Smooth muscle cell (in vitro differentiated cells): ENCODE measurements at regions not wholly inside any gene's neighbourhood (a gene's known extent, or its start where the extent isn't known, plus 50 kb on each side); places are given as distances from the start of the nearest gene placed in this dataset.

ENCODE experiments used
- DNase-seq: peaks from one replicate; lab custom pipeline; 2025; ENCODE audit not compliant: unreplicated experiment; lab: John Stamatoyannopoulos, UW
- H2AFZ ChIP-seq: fragments of 200-600 bp; sonication (generic); 2 replicates; pipeline ENCODE4 v1.6.0; 2016; ENCODE audit warnings: antibody characterized with exemption, low read depth, mild to moderate bottlenecking
- H3F3A ChIP-seq: fragments of 200-600 bp; sonication (generic); 2 replicates; pipeline ENCODE4 v1.6.0; 2017; ENCODE audit warnings: antibody characterized with exemption, low read depth
- H3K27ac ChIP-seq: fragments of 200-600 bp; sonication (generic); 2 replicates; pipeline ENCODE4 v1.5.1; 2016; ENCODE audit warnings: low read depth, mild to moderate bottlenecking
- H3K27me3 ChIP-seq: fragments of 200-600 bp; sonication (generic); 2 replicates; pipeline ENCODE4 v1.6.1; 2016; ENCODE audit warnings: low read depth, mild to moderate bottlenecking
- H3K36me3 ChIP-seq: fragments of 200-600 bp; sonication (generic); 2 replicates; pipeline ENCODE4 v1.5.1; 2016; ENCODE audit warnings: low read depth
- H3K4me1 ChIP-seq: fragments of 200-600 bp; sonication (generic); 2 replicates; pipeline ENCODE4 v1.5.1; 2016; ENCODE audit warnings: low read depth
- H3K4me2 ChIP-seq: fragments of 200-600 bp; sonication (generic); 2 replicates; pipeline ENCODE4 v1.6.0; 2016; ENCODE audit warnings: mild to moderate bottlenecking
- H3K4me3 ChIP-seq: fragments of 200-600 bp; sonication (generic); 2 replicates; pipeline ENCODE4 v1.5.1; 2016; ENCODE audit warnings: mild to moderate bottlenecking
- H3K79me2 ChIP-seq: fragments of 200-600 bp; sonication (generic); 2 replicates; pipeline ENCODE4 v1.6.0; 2016; ENCODE audit warnings: low read depth, mild to moderate bottlenecking
- H3K9ac ChIP-seq: fragments of 200-600 bp; sonication (generic); 2 replicates; pipeline ENCODE4 v1.6.0; 2016; ENCODE audit warnings: low read depth
- H3K9me3 ChIP-seq: fragments of 200-600 bp; sonication (generic); replicated peaks from 2 replicates; pipeline ENCODE4 v1.5.1; 2016; ENCODE audit warnings: low read depth
- H4K20me1 ChIP-seq: fragments of 200-600 bp; sonication (generic); 2 replicates; pipeline ENCODE4 v1.6.0; 2016; ENCODE audit warnings: low read depth
- WGBS: methylation state at CpG from one replicate; pipeline ENCODE4 v1.1.7; 2016; ENCODE audit warnings: low lambda C conversion rate; 5-methylcytosine and 5-hydroxymethylcytosine counted together
- TF ChIP-seq, protein P1 (sequence below): fragments of 200-600 bp; sonication (generic); IDR thresholded peaks from 2 replicates; pipeline ENCODE4 v1.5.1; 2017; ENCODE audit warnings: borderline replicate concordance, mild to moderate bottlenecking, antibody characterized with exemption; ENCODE audit not compliant: insufficient read depth, poor library complexity, severe bottlenecking

GRCh38 chr17:5747276-5747675 is 163.0 kb upstream of the NLRP1 start:
- 90% methylated on average over 3 of the region's 3 CpGs for WGBS
- no peaks in the 10 kb centered on the region for H3K4me1 ChIP-seq
- H3K9ac ChIP-seq, result no peak overlapping the region
- no peak overlapping the region for H3K4me3 ChIP-seq
- H4K20me1 ChIP-seq, result no peaks in the 10 kb centered on the region
- H3K36me3 ChIP-seq, result no peaks in the 10 kb centered on the region
- no peak for DNase-seq
- H2AFZ ChIP-seq, result no peak overlapping the region
- H3K27me3 ChIP-seq, result peaks cover under 1% of the 10 kb centered on the region
- H3F3A ChIP-seq, result no peaks in the 10 kb centered on the region
- no peak overlapping the region for H3K4me2 ChIP-seq
- no peaks in the 10 kb centered on the region for H3K79me2 ChIP-seq
- H3K27ac ChIP-seq, result no peak overlapping the region
- TF ChIP-seq, protein P1, sequence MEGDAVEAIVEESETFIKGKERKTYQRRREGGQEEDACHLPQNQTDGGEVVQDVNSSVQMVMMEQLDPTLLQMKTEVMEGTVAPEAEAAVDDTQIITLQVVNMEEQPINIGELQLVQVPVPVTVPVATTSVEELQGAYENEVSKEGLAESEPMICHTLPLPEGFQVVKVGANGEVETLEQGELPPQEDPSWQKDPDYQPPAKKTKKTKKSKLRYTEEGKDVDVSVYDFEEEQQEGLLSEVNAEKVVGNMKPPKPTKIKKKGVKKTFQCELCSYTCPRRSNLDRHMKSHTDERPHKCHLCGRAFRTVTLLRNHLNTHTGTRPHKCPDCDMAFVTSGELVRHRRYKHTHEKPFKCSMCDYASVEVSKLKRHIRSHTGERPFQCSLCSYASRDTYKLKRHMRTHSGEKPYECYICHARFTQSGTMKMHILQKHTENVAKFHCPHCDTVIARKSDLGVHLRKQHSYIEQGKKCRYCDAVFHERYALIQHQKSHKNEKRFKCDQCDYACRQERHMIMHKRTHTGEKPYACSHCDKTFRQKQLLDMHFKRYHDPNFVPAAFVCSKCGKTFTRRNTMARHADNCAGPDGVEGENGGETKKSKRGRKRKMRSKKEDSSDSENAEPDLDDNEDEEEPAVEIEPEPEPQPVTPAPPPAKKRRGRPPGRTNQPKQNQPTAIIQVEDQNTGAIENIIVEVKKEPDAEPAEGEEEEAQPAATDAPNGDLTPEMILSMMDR, result no peak
- H3K9me3 ChIP-seq, result no peaks in the 10 kb centered on the region

DNA sequence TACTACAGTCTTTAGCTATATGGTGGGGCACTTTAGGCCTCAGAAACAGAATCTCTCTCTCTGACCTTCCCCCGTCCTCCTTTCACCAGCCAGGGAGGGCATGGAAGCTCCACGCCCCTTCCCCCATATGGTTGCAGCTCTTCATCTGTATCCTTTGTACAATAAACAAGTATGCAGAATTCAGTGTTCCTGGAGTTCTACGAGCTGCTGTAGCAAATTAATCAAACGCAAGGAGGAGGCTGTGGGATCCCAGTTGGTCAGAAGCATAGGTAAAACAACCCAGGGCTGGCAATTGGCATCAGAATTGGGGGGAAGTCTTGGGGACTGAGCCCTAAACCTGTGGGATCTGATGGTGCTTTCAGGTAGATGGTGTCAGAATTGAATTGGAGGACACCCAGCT is 163.7 kb upstream of the NLRP1 start:
- Histone ChIP-seq H3K4me3 (no peak overlapping the region), H2AFZ (no peak overlapping the region), H3K4me1 (no peaks in the 10 kb centered on the region), H3K9me3 (no peaks in the 10 kb centered on the region), H3K27ac (no peak overlapping the region), H3F3A (no peaks in the 10 kb centered on the region), H3K79me2 (no peaks in the 10 kb centered on the region), H3K36me3 (no peaks in the 10 kb centered on the region), H4K20me1 (no peaks in the 10 kb centered on the region), H3K4me2 (no peak overlapping the region), H3K9ac (no peak overlapping the region), H3K27me3 (peaks cover 3% of the 10 kb centered on the region)
- WGBS, result 84% methylated on average over 4 of the region's 4 CpGs
- no peak for DNase-seq
- TF ChIP-seq, protein P1, result no peak

DNA sequence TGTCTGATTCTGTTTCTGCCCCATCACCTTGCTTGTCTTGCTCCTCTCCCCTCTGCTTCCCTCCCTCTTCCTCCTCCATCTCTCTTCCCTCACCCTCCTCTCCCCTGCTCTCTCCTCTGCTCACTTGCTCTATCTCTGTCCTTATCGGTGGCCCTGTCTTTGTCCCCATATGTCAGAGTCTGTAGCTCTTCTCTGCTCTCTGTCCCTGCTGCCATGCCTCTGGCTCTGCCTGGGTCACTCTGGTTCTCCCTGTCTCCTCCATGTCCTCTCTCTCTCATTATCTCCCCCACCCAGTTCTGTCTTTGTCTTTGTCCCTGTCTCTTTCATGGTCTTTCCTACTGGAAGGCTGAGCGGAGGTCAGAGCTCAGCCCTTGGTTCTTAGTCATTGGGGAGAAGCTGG is 169.1 kb upstream of the NLRP1 start:
- no peaks in the 10 kb centered on the region for H3K4me1 ChIP-seq
- no peaks in the 10 kb centered on the region for H3F3A ChIP-seq
- no peaks in the 10 kb centered on the region for H3K9me3 ChIP-seq
- no peaks in the 10 kb centered on the region for H3K36me3 ChIP-seq
- H3K4me2 ChIP-seq, result no peak overlapping the region
- 89% methylated on average over 2 of the region's 2 CpGs for WGBS
- no peak overlapping the region for H2AFZ ChIP-seq
- TF ChIP-seq, protein P1, result no peak
- no peak overlapping the region for H3K4me3 ChIP-seq
- no peak overlapping the region for H3K9ac ChIP-seq
- peaks cover 7% of the 10 kb centered on the region for H3K27me3 ChIP-seq
- no peaks in the 10 kb centered on the region for H3K79me2 ChIP-seq
- no peak for DNase-seq
- H4K20me1 ChIP-seq, result no peaks in the 10 kb centered on the region
- H3K27ac ChIP-seq, result no peak overlapping the region

DNA sequence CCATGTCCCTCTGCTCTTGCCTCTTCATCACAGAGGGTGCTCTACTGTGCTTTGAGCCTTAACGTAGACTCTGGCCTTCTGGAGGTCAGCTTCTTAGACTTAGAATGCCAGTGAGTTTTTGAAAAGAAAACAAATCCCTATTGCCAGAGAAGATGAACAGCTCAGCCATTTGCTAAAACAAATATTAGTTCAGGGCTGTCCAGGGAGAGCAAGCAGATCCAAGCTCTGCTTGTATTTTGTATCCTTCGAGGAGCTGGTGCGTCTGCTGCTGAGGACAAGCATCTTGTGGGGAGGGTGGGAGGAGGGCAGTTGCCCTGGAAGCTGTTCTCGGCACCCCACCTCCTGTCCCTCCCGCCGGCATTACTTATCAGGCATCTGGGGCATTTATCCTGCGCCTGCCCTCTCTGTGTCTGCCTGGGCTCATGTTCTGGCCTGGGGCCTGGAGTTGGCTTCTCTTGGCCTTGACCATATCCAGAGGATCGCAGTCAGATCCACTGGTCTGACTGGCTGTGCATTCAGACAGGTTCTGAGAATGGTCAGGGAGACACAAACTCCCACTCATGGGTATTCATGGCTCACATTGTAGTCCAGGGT is 173.1 kb upstream of the NLRP1 start:
- Histone ChIP-seq H3K9ac (no peak overlapping the region), H3K27ac (no peak overlapping the region), H4K20me1 (no peaks in the 10 kb centered on the region), H3F3A (no peaks in the 10 kb centered on the region), H2AFZ (no peak overlapping the region), H3K27me3 (peaks cover 6% of the 10 kb centered on the region), H3K4me1 (no peaks in the 10 kb centered on the region), H3K9me3 (no peaks in the 10 kb centered on the region), H3K4me2 (no peak overlapping the region), H3K4me3 (no peak overlapping the region), H3K36me3 (no peaks in the 10 kb centered on the region), H3K79me2 (no peaks in the 10 kb centered on the region)
- TF ChIP-seq, protein P1, result no peak
- DNase-seq, result no peak
- WGBS, result 84% methylated on average over 8 of the region's 8 CpGs
